K562 (cell line): ENCODE measurements at regions not wholly inside any gene's neighbourhood (a gene's known extent, or its start where the extent isn't known, plus 50 kb on each side); places are given as distances from the start of the nearest gene placed in this dataset.

Experiments used
- ATAC-seq: fragments of 200-7000 bp; cut with Tn5 transposase; 3 replicates; pipeline ENCODE4 v1.9.1; 2020; ENCODE audit warnings: moderate library complexity
- BruUV-seq: library from RNA; stranded (reverse); fragments of 400-500 nt; replicated peaks from 2 replicates; lab custom pipeline; 2021; lab: Mats Ljungman, UMichigan
- CTCF ChIA-PET: fragments of 300-600 bp; formaldehyde crosslinking; extraction: SDS; loops from one replicate; lab custom pipeline; 2021; ENCODE audit warnings: low intra/inter-chr PET ratio; lab: Yijun Ruan, JAX
- POLR2A ChIA-PET: fragments of 300-600, 350-650 bp; sonication (Branson Sonifier 250); formaldehyde crosslinking; extraction: SDS; loops from one replicate; lab custom pipeline; 2021; ENCODE audit warnings: antibody characterized with exemption, inconsistent platforms; lab: Yijun Ruan, JAX
- DNase-seq, 4 experiments: peaks; one replicate each; pipeline versions ENCODE4 v3.0.0 to v3.0.0-alpha.2; 2011 to 2018; ENCODE audit warnings: low spot score in 3 of 4, mixed read lengths in 3 of 4; ENCODE audit errors: extremely low read depth in 1 of 4
- FAIRE-seq: peaks from 2 replicates; lab custom pipeline; 2011; peaks lifted over from hg19 to GRCh38; lab: Jason Lieb, UNC
- H2AFZ ChIP-seq: 2 replicates; pipeline ENCODE4 v1.6.0; 2011; ENCODE audit warnings: low read depth, low read length, control low read depth, inconsistent platforms
- H3K27ac ChIP-seq: fragments of 200-600 bp; 3 replicates; pipeline ENCODE4 v1.8.0; 2011; ENCODE audit warnings: low read depth, mild to moderate bottlenecking, control low read depth, inconsistent platforms, low read length, moderate library complexity, mixed read lengths; ENCODE audit errors: extremely low read depth
- H3K27me3 ChIP-seq, 2 experiments: fragments of 300-600 bp in 1 of 2; 2 replicates in 1 of 2; 3 replicates in 1 of 2; pipeline versions ENCODE4 v1.6.0 to v1.8.0; 2011; ENCODE audit warnings: inconsistent platforms in 2 of 2, low read length in 2 of 2, mild to moderate bottlenecking in 1 of 2, mixed read lengths in 1 of 2, moderate library complexity in 1 of 2; ENCODE audit not compliant: control insufficient read depth in 2 of 2, insufficient read depth in 2 of 2
- H3K36me3 ChIP-seq: fragments of 300-600 bp; 3 replicates; pipeline ENCODE4 v1.8.0; 2011; ENCODE audit warnings: mild to moderate bottlenecking, low read length, inconsistent platforms; ENCODE audit not compliant: control insufficient read depth, insufficient read depth
- H3K4me1 ChIP-seq, 2 experiments: fragments of 200-600 bp in 1 of 2; replicated peaks in 1 of 2; 2 replicates in 1 of 2; 3 replicates in 1 of 2; pipeline versions ENCODE4 v1.5.1 to v1.8.0; 2011; ENCODE audit warnings: inconsistent platforms in 2 of 2, low read length in 2 of 2, mild to moderate bottlenecking in 1 of 2, mixed read lengths in 1 of 2, moderate library complexity in 1 of 2; ENCODE audit not compliant: control insufficient read depth in 2 of 2, insufficient read depth in 2 of 2
- H3K4me2 ChIP-seq: 2 replicates; pipeline ENCODE4 v1.6.1; 2011; ENCODE audit warnings: low read length, control low read depth, inconsistent platforms, mixed read lengths; ENCODE audit not compliant: insufficient read depth
- H3K4me3 ChIP-seq: fragments of 200-600 bp; sonication (generic), shearing (Covaris generic); 2 replicates; pipeline ENCODE4 v1.5.1; 2016; ENCODE audit warnings: control low read depth, inconsistent platforms
- H3K79me2 ChIP-seq: fragments of 200-600 bp; 3 replicates; pipeline ENCODE4 v1.8.0; 2011; ENCODE audit warnings: low read length, inconsistent platforms; ENCODE audit not compliant: control insufficient read depth, insufficient read depth
- H3K9ac ChIP-seq, 2 experiments: 2 replicates each; pipeline versions ENCODE4 v1.6.0 to v1.6.1; 2011; ENCODE audit warnings: low read depth in 2 of 2, low read length in 2 of 2, control low read depth in 1 of 2, inconsistent platforms in 1 of 2, mild to moderate bottlenecking in 1 of 2, mixed read lengths in 1 of 2; ENCODE audit not compliant: insufficient read depth in 1 of 2
- H3K9me1 ChIP-seq: one replicate; pipeline ENCODE4 v1.6.0; 2011; ENCODE audit warnings: inconsistent platforms, mild to moderate bottlenecking, low read length, moderate library complexity; ENCODE audit not compliant: control insufficient read depth, insufficient read depth
- H3K9me3 ChIP-seq: replicated peaks from 2 replicates; pipeline ENCODE4 v1.5.1; 2011; ENCODE audit warnings: low read depth, low read length, inconsistent platforms; ENCODE audit not compliant: control insufficient read depth, insufficient read depth
- H4K20me1 ChIP-seq: replicated peaks from 2 replicates; pipeline ENCODE4 v1.6.1; 2011; ENCODE audit warnings: low read length, inconsistent platforms, mixed read lengths; ENCODE audit not compliant: control insufficient read depth, insufficient read depth
- CBX3 ChIP-seq, 2 experiments: IDR thresholded peaks; 1 replicate in 1 of 2; 2 replicates in 1 of 2; pipeline ENCODE4 v1.6.1; 2012; ENCODE audit warnings: inconsistent platforms in 2 of 2, low read length in 2 of 2, borderline replicate concordance in 1 of 2, control low read depth in 1 of 2
- DIDO1 ChIP-seq: fragments of 450-650 bp; IDR thresholded peaks from 2 replicates; pipeline ENCODE4 v1.6.1; 2016; ENCODE audit warnings: low read depth, missing biosample characterization, missing genetic modification characterization
- MCM3 ChIP-seq: fragments of 450-650 bp; IDR thresholded peaks from 2 replicates; pipeline ENCODE4 v1.6.1; 2016
- MED1 ChIP-seq: sonication (generic); formaldehyde crosslinking; IDR thresholded peaks from 2 replicates; pipeline ENCODE4 v1.8.1; 2023; ENCODE audit warnings: missing genetic modification reagents, borderline replicate concordance
- MTF1 ChIP-seq: fragments of 250-450 bp; sonication (Bioruptor Pico); IDR thresholded peaks from 2 replicates; pipeline ENCODE4 v1.9.0; 2021; ENCODE audit warnings: moderate library complexity, mild to moderate bottlenecking, inconsistent platforms, borderline replicate concordance
- ZNF316 ChIP-seq: fragments of 450-650 bp; IDR thresholded peaks from 2 replicates; pipeline ENCODE4 v1.6.1; 2016
- WGBS: fragments of 100-300 bp; shearing (Covaris generic); methylation state at CpG from one replicate; pipeline ENCODE4 v1.1.6; 2016; ENCODE audit warnings: low coverage, mixed read lengths; ENCODE audit not compliant: insufficient coverage; ENCODE audit errors: missing lambda C conversion rate; 5-methylcytosine and 5-hydroxymethylcytosine counted together
- in situ Hi-C: fragments of 300-500 bp; cut with MboI; formaldehyde crosslinking; loops from 4 replicates; pipeline ENCODE4 v1.15.0; 2018; ENCODE audit warnings: inconsistent platforms, mixed read lengths
- intact Hi-C: fragments of 100-400 bp; cut with micrococcal nuclease; formaldehyde crosslinking; loops from 2 replicates; pipeline ENCODE4 v1.14.2; 2022
- TF ChIP-seq, protein P1 (sequence below): sonication (generic); formaldehyde crosslinking; IDR thresholded peaks from 2 replicates; pipeline ENCODE4 v1.8.0; 2022; ENCODE audit warnings: mild to moderate bottlenecking, missing genetic modification reagents
- TF ChIP-seq, protein P2 (sequence below): fragments of 200-600 bp; sonication (generic); IDR thresholded peaks from one replicate; pipeline ENCODE4 v1.6.1; 2012; ENCODE audit warnings: mild to moderate bottlenecking, low read depth, low read length, inconsistent platforms

DNA sequence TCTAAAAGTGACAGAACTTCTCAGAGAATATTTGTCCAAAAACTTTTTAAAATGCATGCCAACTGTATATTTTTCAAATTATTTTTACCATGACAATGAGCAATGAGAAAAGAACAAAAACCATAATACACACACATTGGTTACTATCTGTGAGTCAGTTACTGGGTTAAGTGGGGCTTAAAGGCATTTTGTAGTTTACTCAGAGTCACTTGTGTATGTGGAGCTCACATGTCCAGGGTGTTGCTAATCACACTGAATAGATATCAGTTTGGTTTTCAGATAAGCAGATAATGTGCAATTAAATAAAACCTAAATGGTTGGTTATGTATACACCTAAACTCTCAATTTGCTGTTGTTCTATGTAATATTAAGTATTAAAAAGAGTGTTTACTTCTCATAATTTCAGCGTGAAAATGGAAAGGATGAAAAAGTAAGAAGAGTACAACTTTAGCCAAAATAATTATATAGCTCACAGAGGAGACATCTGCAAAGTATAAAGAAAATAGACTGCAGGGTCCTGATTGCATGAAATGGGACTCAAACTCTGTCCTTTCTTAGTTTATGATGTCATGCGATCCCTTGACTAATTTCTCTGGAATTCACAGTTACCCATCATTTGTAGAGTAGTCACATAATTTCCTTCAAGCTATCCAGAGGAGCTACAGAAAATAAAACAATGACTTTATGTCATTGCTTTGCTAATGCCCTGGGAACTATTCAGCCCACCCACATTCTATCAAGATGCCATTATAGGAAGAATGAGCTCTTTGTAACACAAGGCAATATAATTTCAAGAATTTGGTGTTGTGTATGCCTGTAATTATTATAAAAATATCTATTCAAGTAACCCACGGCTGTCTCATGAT, 388.0 kb upstream of the ZNF608 start:
- Histone ChIP-seq H3K9me3 (no peaks in the 10 kb centered on the region), H3K4me1 (no peaks in the 10 kb centered on the region), H3K9ac (no peak overlapping the region), H3K27ac (no peak overlapping the region), H3K36me3 (no peaks in the 10 kb centered on the region), H3K4me2 (no peak overlapping the region), H3K27me3 (no peaks in the 10 kb centered on the region), H3K9me1 (no peaks in the 10 kb centered on the region), H2AFZ (no peak overlapping the region), H3K79me2 (no peaks in the 10 kb centered on the region), H3K4me3 (no peak overlapping the region), H4K20me1 (no peaks in the 10 kb centered on the region)
- ChIA-PET CTCF (no interaction called here), POLR2A (no interaction called here)
- intact Hi-C loops (no loop called here), in situ Hi-C loops (no loop called here)
- no peak for DNase-seq
- BruUV-seq: no TSS peak
- 0% methylated on average over 3 of the region's 3 CpGs for WGBS
- ATAC-seq: no peak
- FAIRE-seq: no peak
- TF ChIP-seq MTF1: no peak
- TF ChIP-seq DIDO1 (tag): no peak
- TF ChIP-seq, protein P1, sequence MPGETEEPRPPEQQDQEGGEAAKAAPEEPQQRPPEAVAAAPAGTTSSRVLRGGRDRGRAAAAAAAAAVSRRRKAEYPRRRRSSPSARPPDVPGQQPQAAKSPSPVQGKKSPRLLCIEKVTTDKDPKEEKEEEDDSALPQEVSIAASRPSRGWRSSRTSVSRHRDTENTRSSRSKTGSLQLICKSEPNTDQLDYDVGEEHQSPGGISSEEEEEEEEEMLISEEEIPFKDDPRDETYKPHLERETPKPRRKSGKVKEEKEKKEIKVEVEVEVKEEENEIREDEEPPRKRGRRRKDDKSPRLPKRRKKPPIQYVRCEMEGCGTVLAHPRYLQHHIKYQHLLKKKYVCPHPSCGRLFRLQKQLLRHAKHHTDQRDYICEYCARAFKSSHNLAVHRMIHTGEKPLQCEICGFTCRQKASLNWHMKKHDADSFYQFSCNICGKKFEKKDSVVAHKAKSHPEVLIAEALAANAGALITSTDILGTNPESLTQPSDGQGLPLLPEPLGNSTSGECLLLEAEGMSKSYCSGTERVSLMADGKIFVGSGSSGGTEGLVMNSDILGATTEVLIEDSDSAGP (CRISPR knock-in tag): no peak
- TF ChIP-seq, protein P2, sequence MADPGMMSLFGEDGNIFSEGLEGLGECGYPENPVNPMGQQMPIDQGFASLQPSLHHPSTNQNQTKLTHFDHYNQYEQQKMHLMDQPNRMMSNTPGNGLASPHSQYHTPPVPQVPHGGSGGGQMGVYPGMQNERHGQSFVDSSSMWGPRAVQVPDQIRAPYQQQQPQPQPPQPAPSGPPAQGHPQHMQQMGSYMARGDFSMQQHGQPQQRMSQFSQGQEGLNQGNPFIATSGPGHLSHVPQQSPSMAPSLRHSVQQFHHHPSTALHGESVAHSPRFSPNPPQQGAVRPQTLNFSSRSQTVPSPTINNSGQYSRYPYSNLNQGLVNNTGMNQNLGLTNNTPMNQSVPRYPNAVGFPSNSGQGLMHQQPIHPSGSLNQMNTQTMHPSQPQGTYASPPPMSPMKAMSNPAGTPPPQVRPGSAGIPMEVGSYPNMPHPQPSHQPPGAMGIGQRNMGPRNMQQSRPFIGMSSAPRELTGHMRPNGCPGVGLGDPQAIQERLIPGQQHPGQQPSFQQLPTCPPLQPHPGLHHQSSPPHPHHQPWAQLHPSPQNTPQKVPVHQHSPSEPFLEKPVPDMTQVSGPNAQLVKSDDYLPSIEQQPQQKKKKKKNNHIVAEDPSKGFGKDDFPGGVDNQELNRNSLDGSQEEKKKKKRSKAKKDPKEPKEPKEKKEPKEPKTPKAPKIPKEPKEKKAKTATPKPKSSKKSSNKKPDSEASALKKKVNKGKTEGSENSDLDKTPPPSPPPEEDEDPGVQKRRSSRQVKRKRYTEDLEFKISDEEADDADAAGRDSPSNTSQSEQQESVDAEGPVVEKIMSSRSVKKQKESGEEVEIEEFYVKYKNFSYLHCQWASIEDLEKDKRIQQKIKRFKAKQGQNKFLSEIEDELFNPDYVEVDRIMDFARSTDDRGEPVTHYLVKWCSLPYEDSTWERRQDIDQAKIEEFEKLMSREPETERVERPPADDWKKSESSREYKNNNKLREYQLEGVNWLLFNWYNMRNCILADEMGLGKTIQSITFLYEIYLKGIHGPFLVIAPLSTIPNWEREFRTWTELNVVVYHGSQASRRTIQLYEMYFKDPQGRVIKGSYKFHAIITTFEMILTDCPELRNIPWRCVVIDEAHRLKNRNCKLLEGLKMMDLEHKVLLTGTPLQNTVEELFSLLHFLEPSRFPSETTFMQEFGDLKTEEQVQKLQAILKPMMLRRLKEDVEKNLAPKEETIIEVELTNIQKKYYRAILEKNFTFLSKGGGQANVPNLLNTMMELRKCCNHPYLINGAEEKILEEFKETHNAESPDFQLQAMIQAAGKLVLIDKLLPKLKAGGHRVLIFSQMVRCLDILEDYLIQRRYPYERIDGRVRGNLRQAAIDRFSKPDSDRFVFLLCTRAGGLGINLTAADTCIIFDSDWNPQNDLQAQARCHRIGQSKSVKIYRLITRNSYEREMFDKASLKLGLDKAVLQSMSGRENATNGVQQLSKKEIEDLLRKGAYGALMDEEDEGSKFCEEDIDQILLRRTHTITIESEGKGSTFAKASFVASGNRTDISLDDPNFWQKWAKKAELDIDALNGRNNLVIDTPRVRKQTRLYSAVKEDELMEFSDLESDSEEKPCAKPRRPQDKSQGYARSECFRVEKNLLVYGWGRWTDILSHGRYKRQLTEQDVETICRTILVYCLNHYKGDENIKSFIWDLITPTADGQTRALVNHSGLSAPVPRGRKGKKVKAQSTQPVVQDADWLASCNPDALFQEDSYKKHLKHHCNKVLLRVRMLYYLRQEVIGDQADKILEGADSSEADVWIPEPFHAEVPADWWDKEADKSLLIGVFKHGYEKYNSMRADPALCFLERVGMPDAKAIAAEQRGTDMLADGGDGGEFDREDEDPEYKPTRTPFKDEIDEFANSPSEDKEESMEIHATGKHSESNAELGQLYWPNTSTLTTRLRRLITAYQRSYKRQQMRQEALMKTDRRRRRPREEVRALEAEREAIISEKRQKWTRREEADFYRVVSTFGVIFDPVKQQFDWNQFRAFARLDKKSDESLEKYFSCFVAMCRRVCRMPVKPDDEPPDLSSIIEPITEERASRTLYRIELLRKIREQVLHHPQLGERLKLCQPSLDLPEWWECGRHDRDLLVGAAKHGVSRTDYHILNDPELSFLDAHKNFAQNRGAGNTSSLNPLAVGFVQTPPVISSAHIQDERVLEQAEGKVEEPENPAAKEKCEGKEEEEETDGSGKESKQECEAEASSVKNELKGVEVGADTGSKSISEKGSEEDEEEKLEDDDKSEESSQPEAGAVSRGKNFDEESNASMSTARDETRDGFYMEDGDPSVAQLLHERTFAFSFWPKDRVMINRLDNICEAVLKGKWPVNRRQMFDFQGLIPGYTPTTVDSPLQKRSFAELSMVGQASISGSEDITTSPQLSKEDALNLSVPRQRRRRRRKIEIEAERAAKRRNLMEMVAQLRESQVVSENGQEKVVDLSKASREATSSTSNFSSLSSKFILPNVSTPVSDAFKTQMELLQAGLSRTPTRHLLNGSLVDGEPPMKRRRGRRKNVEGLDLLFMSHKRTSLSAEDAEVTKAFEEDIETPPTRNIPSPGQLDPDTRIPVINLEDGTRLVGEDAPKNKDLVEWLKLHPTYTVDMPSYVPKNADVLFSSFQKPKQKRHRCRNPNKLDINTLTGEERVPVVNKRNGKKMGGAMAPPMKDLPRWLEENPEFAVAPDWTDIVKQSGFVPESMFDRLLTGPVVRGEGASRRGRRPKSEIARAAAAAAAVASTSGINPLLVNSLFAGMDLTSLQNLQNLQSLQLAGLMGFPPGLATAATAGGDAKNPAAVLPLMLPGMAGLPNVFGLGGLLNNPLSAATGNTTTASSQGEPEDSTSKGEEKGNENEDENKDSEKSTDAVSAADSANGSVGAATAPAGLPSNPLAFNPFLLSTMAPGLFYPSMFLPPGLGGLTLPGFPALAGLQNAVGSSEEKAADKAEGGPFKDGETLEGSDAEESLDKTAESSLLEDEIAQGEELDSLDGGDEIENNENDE: no peak
- TF ChIP-seq MCM3: no peak
- no peak for TF ChIP-seq CBX3 (IDR thresholded peaks at IDR 0.05; ENCODE audit: borderline replicate concordance in 1 of 2, low read length in 2 of 2)
- no peak for TF ChIP-seq ZNF316
- TF ChIP-seq MED1 (CRISPR knock-in tag): no peak
